ENCODE measurements at regions not wholly inside any gene's neighbourhood (a gene's known extent, or its start where the extent isn't known, plus 50 kb on each side); places are given as distances from the start of the nearest gene placed in this dataset.
"Not testable (repeated sequence)": the region's sequence is repeated elsewhere in the genome, so short reads cannot be mapped to it uniquely, and the experiment has no call there.

- DNase-seq, result no peak
Measured at GRCh38 chr5:164317676-164318075, 812.3 kb downstream of the MAT2B start.

- DNase-seq, result no peak
Measured at GRCh38 chr5:164319161-164319560, 813.7 kb downstream of the MAT2B start.

- DNase-seq, result no peak
Measured at GRCh38 chr5:164324239-164324638, 818.8 kb downstream of the MAT2B start.

GRCh38 chr5:164326219-164326618 is 820.8 kb downstream of the MAT2B start:
- no peak for DNase-seq

- not testable (repeated sequence) for DNase-seq
Measured at GRCh38 chr5:164327166-164327565, 821.7 kb downstream of the MAT2B start.

GRCh38 chr5:164332349-164333196 is 827.2 kb downstream of the MAT2B start:
- no peak for DNase-seq

- DNase-seq, result no peak
Measured at GRCh38 chr5:164335837-164336236, 830.4 kb downstream of the MAT2B start.

- no peak for DNase-seq
Measured at GRCh38 chr5:164336276-164336675, 830.9 kb downstream of the MAT2B start.

GRCh38 chr5:164336906-164337305 is 831.5 kb downstream of the MAT2B start:
- DNase-seq, result no peak

- DNase-seq, result no peak
Measured at GRCh38 chr5:164341056-164341619, 835.7 kb downstream of the MAT2B start.

- no peak for DNase-seq
Measured at GRCh38 chr5:164345173-164345849, 839.9 kb downstream of the MAT2B start.

- DNase-seq, result no peak
Measured at GRCh38 chr5:164345853-164346252, 840.4 kb downstream of the MAT2B start.

- DNase-seq, result no peak
Measured at GRCh38 chr5:164346785-164347630, 841.6 kb downstream of the MAT2B start.

- DNase-seq, result no peak
Measured at GRCh38 chr5:164350236-164350635, 844.8 kb downstream of the MAT2B start.

- DNase-seq, result no peak
Measured at GRCh38 chr5:164351245-164351834, 845.9 kb downstream of the MAT2B start.

- no peak for DNase-seq
Measured at GRCh38 chr5:164352695-164353094, 847.3 kb downstream of the MAT2B start.

GRCh38 chr5:164353155-164353554 is 847.7 kb downstream of the MAT2B start:
- DNase-seq, result no peak

- DNase-seq, result no peak
Measured at GRCh38 chr5:164354139-164354751, 848.8 kb downstream of the MAT2B start.

- DNase-seq, result no peak
Measured at GRCh38 chr5:164355267-164355830, 849.9 kb downstream of the MAT2B start.

GRCh38 chr5:164356790-164357189 is 851.4 kb downstream of the MAT2B start:
- DNase-seq, result no peak

GRCh38 chr5:164357395-164358033 is 852.1 kb downstream of the MAT2B start:
- DNase-seq, result no peak

All from DMS 273 treated with DMSO at 0.1 percent for 48 hours (cell line).